NT2/D1 (cell line): ENCODE measurements at regions not wholly inside any gene's neighbourhood (a gene's known extent, or its start where the extent isn't known, plus 50 kb on each side); places are given as distances from the start of the nearest gene placed in this dataset.
"Not testable (repeated sequence)": the region's sequence is repeated elsewhere in the genome, so short reads cannot be mapped to it uniquely, and the experiment has no call there.

Source experiments
- SUZ12 ChIP-seq: IDR thresholded peaks from 2 replicates; pipeline ENCODE4 v1.6.1; 2011; ENCODE audit not compliant: insufficient read length, insufficient read depth; ENCODE audit errors: extremely low read depth
- YY1 ChIP-seq: IDR thresholded peaks from 2 replicates; pipeline ENCODE4 v1.6.1; 2011; ENCODE audit not compliant: insufficient read length, insufficient read depth
- ZNF274 ChIP-seq: IDR thresholded peaks from 2 replicates; pipeline ENCODE4 v1.6.1; 2011; ENCODE audit warnings: mild to moderate bottlenecking, low read depth, low read length

- TF ChIP-seq ZNF274, YY1, SUZ12: not testable (repeated sequence)
Measured at GRCh38 chr9:40892315-40892714, 236.2 kb downstream of the FOXD4L6 start.
